ENCODE measurements at regions not wholly inside any gene's neighbourhood (a gene's known extent, or its start where the extent isn't known, plus 50 kb on each side); places are given as distances from the start of the nearest gene placed in this dataset.

DNA sequence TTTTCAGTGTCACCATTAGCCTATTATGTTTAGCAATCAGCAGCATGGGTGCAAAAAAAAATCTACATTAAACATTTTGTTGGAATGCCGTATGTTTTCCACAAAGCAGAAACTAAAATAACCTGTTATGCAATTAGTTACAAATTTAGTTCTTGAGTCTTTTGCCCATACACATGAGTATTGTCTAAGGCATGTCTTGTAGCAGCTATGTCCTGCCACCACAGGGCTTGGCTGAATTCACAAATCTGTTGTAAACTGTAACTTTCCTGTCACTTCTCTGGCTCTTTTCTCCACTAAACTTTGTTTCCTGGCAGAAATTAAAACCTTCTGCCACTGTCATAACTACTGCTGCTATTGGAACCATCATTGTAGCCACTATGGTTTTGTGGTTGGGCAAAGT, 277.9 kb upstream of the SPRY2 start:
- Histone ChIP-seq H3K9me3 (no peaks in the 10 kb centered on the region), H3K36me3 (no peaks in the 10 kb centered on the region), H3K27me3 (no peaks in the 10 kb centered on the region), H3K27ac (no peak overlapping the region), H3K4me3 (no peak overlapping the region), H3K4me1 (no peaks in the 10 kb centered on the region)
- intact Hi-C loops (cut with DNase I): no loop called here
- TF ChIP-seq, protein P1, sequence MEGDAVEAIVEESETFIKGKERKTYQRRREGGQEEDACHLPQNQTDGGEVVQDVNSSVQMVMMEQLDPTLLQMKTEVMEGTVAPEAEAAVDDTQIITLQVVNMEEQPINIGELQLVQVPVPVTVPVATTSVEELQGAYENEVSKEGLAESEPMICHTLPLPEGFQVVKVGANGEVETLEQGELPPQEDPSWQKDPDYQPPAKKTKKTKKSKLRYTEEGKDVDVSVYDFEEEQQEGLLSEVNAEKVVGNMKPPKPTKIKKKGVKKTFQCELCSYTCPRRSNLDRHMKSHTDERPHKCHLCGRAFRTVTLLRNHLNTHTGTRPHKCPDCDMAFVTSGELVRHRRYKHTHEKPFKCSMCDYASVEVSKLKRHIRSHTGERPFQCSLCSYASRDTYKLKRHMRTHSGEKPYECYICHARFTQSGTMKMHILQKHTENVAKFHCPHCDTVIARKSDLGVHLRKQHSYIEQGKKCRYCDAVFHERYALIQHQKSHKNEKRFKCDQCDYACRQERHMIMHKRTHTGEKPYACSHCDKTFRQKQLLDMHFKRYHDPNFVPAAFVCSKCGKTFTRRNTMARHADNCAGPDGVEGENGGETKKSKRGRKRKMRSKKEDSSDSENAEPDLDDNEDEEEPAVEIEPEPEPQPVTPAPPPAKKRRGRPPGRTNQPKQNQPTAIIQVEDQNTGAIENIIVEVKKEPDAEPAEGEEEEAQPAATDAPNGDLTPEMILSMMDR (IDR thresholded peaks at IDR 0.05): no peak
- ATAC-seq (no peak), DNase-seq (no peak), FAIRE-seq (no peak)
- 45 to 95% methylated on average over 1 of the region's 1 CpG for WGBS, 2 donors

DNA sequence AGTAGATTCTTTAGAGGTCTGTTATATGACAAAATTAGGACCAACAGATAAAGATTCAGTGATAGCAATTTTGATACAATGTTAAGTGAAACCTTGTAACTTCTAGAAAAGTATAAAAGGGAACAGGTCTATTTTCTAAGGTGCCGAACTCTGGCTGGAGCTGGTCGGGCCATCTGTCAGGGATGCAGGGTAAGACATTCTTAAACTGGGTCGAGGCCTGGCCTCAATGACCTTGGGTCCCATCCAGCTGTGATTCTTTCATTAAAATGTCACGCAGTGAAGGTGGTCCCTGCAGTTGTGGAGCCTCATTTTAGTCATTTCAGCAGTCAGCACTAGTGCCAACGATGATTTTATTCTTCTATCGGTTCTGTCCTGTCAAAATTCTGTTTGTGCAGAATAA, 271.9 kb upstream of the SPRY2 start:
- Histone ChIP-seq H3K4me1 (no peaks in the 10 kb centered on the region), H3K4me3 (no peak overlapping the region), H3K36me3 (no peaks in the 10 kb centered on the region), H3K27ac (no peak overlapping the region), H3K27me3 (no peaks in the 10 kb centered on the region), H3K9me3 (no peaks in the 10 kb centered on the region)
- no peak for DNase-seq
- TF ChIP-seq, protein P1 (IDR thresholded peaks at IDR 0.05): no peak
- WGBS, 2 donors: 67 to 71% methylated on average over 6 of the region's 6 CpGs
- no peak for ATAC-seq
- FAIRE-seq: no peak
- intact Hi-C loops (cut with DNase I): no loop called here

DNA sequence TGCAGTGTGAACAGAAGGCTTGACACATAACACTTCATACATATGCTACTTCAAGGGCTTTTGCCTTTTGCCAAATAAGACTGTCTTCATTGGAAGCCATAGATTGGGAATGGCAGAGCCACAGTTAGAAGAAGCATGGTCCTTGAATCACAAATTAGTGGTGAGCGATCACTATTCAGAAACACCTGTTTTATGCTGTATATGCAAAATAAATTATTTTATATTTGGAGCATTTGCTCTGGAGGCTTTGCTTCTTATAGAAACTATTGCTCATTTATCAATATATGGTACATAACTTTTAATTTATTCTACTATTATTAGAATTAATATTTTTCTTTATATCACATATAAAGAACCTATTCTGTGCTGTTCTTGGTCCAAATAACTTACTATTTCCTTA, 270.4 kb upstream of the SPRY2 start:
- Histone ChIP-seq H3K9me3 (no peaks in the 10 kb centered on the region), H3K4me1 (no peaks in the 10 kb centered on the region), H3K36me3 (no peaks in the 10 kb centered on the region), H3K27ac (no peak overlapping the region), H3K4me3 (no peak overlapping the region), H3K27me3 (no peaks in the 10 kb centered on the region)
- intact Hi-C loops (cut with DNase I): no loop called here
- FAIRE-seq: no peak
- TF ChIP-seq, protein P1 (IDR thresholded peaks at IDR 0.05): no peak
- WGBS, 2 donors: 93 to 97% methylated on average over 1 of the region's 1 CpG
- no peak for ATAC-seq
- DNase-seq: no peak

DNA sequence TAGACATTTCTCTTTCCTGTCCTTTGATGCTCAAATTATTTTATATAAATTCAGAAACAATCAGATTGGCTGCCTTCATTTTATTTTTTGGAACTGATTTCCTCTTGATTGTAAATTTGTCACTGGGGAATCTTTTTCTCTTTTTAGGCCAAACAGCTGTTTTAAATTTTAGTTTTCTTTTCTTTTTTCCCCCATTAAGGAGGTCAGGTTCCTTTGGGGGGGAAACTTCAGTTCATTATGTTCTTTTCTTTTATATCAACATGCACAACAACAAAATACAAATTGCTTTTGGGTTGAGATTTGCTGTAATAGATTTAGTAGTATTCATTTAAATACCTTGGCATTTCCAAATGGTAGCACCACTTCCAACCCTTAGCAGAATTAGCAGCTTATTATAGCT, 264.8 kb upstream of the SPRY2 start:
- ATAC-seq (no peak), DNase-seq (no peak), FAIRE-seq (no peak)
- Histone ChIP-seq H3K27me3 (no peaks in the 10 kb centered on the region), H3K4me1 (no peaks in the 10 kb centered on the region), H3K27ac (no peak overlapping the region), H3K9me3 (no peaks in the 10 kb centered on the region), H3K36me3 (no peaks in the 10 kb centered on the region), H3K4me3 (no peak overlapping the region)
- TF ChIP-seq, protein P1 (IDR thresholded peaks at IDR 0.05): no peak
- intact Hi-C loops (cut with DNase I): no loop called here

DNA sequence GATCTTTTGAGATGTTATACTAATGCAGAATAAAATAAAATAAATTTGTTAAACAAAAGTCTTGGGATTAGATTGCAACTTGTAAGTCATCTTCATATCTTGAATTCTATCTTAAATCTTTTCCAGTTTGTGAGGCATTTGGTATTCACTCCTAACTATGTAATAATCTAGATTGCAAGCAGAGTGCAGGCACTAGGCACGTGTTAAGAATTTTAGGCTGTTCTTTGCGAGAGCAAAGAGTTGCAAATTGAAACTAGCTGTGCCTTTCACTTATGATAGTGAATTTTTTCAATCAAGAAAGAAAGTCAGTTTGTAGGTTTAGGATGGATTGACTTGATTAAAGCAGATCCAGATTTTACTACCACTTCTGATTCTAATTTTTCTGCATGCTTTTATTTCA, 264.1 kb upstream of the SPRY2 start:
- DNase-seq (no peak), FAIRE-seq (no peak), ATAC-seq (no peak)
- H3K9me3 ChIP-seq: no peaks in the 10 kb centered on the region
- H3K4me3 ChIP-seq: no peak overlapping the region
- WGBS, 2 donors: 73 to 77% methylated on average over 2 of the region's 2 CpGs
- intact Hi-C loops (cut with DNase I): no loop called here
- H3K27me3 ChIP-seq: no peaks in the 10 kb centered on the region
- H3K27ac ChIP-seq: no peak overlapping the region
- TF ChIP-seq, protein P1 (IDR thresholded peaks at IDR 0.05): no peak
- H3K36me3 ChIP-seq: no peaks in the 10 kb centered on the region
- H3K4me1 ChIP-seq: no peaks in the 10 kb centered on the region

Data from pancreas (tissue), 10 donors.